Skeletal muscle cell (primary cell): ENCODE measurements at regions not wholly inside any gene's neighbourhood (a gene's known extent, or its start where the extent isn't known, plus 50 kb on each side); places are given as distances from the start of the nearest gene placed in this dataset.

Experiments used
- DNase-seq: peaks from one replicate; pipeline ENCODE4 v3.0.0-alpha.2; 2010; ENCODE audit warnings: low read depth
- H3K4me3 ChIP-seq: 2 replicates; pipeline ENCODE4 v1.5.1; 2011; ENCODE audit warnings: low read depth, mild to moderate bottlenecking, control low read depth, low read length, moderate library complexity

GRCh38 chr22:49094151-49094550 lies 733.5 kb downstream of the BRD1 start:
- DNase-seq = no peak
- no peak overlapping the region for H3K4me3 ChIP-seq

DNA sequence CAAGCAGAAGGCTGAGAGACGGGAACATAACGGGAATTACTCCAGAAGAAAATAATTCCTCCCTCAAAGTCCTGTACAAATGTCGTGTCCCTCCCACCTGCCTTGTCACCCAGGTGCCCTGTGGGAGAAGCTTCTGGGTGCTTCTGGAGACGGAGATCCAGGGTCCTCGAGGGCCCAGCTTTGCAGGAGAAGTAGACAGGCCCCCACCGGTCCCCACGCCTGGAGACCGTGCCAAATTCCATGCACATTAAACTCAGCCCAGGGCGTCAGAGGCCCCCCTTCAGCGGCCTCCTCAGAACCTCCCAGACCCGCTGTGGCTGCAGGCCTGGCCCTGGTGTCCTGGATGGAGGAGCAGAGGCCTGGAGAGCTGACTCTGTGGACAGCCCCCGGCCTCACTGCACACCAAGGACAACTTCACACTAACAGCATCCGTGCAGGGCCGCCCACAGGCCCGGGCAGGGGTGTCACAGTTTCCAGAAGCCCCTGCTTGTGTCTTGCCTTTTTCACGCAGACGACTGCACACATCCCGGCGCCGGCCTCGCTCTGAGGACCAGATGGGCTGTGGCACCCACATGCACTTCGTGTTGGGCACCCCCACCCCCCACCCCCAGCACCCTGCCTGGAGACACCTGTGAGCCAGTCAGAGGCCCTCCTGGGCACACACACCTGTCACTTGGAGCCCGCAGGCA lies 734.3 kb downstream of the BRD1 start:
- H3K4me3 ChIP-seq = no peak overlapping the region
- no peak for DNase-seq

GRCh38 chr22:49092716-49093115 lies 735.0 kb downstream of the BRD1 start:
- no peak overlapping the region for H3K4me3 ChIP-seq
- DNase-seq = no peak

DNA sequence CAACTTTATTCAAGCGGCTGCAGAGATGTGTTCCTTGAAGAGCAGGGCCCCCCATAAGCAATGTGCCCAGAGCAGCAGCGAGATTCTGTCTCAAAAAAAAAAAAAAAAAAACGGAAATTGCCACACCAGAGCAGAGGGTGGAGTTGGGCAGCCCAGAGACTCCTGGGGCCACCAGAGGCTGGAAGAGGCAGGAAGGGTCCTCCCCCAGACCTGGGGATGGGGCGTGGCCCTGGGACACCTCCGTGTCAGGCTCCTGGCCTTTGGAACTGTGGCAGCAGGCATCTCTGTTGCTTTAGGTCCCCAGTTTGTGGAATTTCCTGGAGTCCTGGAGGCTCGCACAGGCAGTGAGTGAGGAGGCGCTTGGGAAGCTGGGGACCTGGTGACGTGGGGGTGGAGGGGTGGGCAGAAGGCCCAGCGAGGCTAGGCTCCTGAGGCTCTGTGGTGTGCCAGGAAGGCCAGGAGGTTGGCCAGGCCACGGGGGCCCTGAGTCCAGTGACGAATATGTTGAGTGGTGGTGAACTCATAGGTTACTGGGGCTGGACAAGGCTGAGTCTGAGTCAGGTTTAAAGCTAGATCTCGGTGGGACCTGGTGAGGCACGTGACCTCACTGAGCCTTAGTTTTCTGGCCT lies 735.6 kb downstream of the BRD1 start:
- no peak for DNase-seq
- H3K4me3 ChIP-seq = no peak overlapping the region

GRCh38 chr22:49091451-49091850 lies 736.2 kb downstream of the BRD1 start:
- no peak for DNase-seq
- H3K4me3 ChIP-seq = no peak overlapping the region

DNA sequence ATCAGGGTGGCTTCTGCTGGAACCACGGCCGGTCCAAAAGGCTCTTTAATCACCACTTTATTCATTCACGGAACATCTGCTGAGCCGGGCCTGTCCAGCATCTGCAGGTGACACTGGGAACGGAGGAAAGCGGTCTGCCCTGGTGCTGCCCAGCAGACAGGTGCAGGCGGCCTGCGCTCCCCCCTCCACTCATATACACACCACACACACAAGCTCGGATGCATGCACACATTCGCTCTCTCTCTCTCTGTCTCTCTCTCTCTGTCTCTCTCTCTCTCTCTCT lies 736.9 kb downstream of the BRD1 start:
- no peak for DNase-seq
- no peak overlapping the region for H3K4me3 ChIP-seq

DNA sequence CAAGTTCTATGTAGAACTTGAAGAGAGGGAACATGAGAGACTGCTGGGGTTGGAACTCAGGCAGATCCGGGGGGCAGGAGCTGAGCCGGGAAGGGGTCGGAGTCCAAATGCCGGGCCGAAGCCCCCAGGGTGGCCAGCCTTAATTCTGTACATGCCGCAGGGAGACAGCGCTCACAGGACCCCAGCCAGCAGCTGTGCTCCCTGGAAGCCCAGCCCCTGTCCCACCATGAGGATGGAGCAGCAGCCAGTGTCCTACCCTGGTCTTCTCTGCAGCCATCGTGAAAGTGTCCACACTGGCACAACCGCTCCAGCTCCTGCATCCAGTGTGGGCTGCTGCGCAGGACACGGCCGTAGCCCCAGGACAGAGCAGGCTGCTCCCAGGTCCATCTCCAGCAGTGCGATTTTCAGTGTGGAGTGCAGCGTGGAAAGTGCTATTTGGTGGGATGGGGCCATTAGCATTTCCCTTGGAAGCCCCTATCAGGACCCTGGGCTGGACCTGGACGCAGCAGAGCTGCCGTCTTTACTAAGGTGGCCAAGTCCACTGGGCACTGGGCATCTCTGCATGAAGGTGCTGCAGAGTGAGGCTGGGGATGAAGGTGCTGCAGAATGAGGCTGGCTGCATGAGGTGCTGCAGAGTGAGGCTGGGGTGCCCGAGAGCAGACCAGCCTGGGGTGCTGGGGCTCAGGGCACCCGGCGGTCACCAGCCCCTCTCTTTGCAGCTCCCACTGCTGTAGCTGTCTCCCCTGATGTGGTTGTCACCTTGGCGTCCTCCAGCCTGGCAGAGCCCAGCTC lies 737.4 kb downstream of the BRD1 start:
- no peak overlapping the region for H3K4me3 ChIP-seq
- no peak for DNase-seq

DNA sequence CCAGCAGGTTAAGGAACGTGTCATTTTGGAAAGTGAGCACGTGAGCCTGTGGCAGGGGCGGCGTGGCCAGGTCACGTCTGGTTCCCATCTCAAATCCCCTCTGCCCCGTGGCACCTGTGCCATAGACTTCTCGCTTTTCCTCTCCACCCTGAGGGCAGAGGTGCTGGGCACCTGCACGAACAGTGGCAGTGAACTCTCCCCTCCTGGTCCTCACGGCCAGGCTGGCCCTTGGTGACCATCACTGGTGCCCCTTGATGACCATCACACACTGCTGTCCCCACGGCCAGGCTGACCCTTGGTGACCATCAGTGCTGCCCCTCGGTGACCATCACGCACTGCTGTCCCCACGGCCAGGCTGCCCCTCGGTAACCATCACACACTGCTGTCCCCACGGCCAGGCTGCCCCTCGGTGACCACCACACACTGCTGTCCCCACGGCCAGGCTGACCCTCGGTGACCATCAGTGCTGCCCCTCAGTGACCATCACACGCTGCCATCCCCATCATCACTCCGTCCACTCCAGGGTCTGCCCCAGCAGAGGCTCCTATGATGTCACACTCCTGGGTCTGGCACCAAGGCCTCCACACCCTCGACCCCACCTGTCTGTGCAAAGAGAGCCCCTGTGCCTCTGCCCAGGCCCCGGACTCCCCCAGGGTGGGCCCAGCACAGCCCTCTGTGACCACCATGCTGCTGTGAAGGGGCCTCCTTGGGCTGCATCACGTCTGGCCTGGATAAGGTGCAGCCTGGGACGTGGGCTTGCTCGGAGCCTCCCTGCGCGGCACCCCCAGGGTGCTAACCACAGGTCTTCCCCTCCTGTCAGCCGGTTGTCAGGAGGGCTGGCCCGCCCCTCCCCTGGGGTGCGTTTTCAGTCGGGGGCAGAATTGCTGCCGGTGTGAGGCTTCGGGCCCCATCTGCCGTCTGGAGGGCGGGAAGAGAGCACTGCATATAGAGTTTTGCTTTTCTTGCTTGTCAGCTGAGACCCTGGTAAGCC lies 738.6 kb downstream of the BRD1 start:
- H3K4me3 ChIP-seq = no peak overlapping the region
- DNase-seq = no peak

GRCh38 chr22:49087716-49088601 lies 739.7 kb downstream of the BRD1 start:
- no peak overlapping the region for H3K4me3 ChIP-seq
- DNase-seq = no peak

DNA sequence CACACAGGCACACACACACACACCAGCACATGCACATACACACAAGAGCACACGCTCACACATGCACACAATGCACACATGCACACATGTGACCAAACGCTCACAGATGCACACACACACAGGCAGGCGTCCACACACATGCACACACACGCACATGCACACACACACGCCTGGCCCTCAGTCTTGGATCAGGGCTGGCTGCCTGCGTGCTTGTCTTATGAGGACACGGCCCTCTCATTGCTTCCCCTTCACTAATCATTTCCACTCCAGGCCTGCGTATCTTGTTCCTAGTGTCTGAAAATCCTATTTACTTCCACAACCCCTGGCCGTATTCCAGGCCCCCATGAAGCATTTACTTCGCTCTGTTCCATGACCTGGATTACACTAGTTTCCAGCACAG lies 740.5 kb downstream of the BRD1 start:
- DNase-seq = no peak
- H3K4me3 ChIP-seq = no peak overlapping the region

DNA sequence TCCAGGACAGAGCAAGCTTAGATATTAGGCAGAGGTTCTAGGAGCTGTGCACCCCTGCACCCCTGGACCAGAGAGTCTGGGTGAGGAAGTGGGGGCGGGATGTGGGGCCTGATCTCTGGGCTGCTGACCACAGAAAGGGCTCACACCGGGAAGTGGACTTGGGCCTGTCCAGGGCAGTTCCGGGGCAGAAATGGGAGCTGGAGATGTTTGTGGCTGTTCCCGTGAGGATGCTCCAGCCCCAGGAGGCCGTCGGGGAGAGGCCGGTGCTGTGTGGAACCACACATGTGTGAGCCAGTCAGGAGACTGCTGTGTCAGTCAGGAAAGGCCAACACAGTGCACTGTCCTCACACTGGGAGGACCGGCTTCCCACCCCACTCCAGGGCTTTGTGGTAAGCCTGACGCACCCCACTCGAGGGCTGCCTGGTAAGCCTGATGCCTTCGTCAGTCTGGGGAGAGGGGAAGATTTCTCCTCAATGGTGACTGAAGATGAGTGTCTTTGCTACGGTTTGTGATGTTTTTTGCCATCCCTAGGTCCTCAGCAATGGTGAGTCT lies 741.0 kb downstream of the BRD1 start:
- DNase-seq = no peak
- no peak overlapping the region for H3K4me3 ChIP-seq

DNA sequence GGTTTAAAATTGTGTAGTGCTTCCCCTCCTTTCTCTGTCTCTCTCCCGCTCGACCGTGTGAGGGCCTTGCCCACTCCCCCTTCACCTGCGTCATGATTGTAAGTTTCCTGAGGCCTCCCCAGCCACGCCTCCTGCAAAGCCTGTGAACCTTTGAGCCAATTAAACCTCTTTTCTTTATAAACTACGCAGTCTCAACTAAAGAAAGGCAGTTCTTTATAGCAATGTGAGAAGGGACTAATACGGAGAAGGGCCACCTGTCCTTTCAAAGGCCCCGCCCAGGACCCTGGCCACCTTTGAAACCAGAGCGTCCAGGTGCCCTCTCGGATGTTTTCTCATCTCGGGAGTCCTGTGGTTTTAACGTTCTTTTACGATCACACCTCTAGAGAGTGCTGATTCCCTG lies 741.5 kb downstream of the BRD1 start:
- DNase-seq = no peak
- no peak overlapping the region for H3K4me3 ChIP-seq

DNA sequence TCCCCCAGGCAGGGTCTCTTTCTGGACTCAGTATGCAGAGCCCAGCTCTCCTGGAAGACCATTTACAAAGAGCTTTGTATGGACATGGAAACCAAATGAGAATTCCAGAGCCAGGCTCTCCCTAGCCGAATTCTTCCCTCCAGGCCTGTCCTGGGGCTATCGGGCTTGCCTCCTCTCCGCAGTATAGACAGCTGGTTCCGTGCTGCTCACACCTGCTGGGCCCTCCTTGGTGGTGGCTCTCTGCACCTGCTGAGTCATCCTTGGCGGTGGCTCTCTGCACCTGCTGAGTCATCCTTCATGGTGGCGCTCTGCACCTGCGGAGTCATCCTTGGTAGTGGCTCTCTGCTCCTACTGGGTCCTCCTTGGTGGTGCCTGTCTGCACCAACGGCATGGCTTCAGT lies 743.5 kb downstream of the BRD1 start:
- no peak for DNase-seq

DNA sequence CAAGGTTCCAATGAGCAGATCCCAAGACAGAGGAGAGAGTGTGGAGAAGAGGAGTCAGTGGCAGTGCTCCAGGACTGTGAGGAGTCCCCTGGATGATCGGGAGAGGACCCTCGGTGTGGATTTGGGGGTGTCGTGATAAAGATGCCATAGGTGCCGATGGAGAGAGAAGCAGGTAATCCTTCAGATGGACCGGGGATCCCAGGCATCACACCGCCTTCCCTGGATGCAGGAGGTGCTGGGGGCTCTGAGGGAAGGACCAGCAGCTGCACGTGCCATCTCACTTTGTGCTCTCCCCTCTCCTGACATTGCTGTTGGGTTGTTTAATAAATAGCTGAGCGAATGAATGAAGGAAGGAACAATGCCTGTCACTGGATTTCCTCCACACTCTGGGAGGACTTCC lies 744.1 kb downstream of the BRD1 start:
- DNase-seq = no peak
- H3K4me3 ChIP-seq = no peak overlapping the region

More for the DNA sequence above, 743.5 kb downstream of the BRD1 start:
- no peak overlapping the region for H3K4me3 ChIP-seq

GRCh38 chr22:49082451-49082850 lies 745.2 kb downstream of the BRD1 start:
- no peak overlapping the region for H3K4me3 ChIP-seq
- no peak for DNase-seq

GRCh38 chr22:49081926-49082325 lies 745.7 kb downstream of the BRD1 start:
- H3K4me3 ChIP-seq = no peak overlapping the region

DNA sequence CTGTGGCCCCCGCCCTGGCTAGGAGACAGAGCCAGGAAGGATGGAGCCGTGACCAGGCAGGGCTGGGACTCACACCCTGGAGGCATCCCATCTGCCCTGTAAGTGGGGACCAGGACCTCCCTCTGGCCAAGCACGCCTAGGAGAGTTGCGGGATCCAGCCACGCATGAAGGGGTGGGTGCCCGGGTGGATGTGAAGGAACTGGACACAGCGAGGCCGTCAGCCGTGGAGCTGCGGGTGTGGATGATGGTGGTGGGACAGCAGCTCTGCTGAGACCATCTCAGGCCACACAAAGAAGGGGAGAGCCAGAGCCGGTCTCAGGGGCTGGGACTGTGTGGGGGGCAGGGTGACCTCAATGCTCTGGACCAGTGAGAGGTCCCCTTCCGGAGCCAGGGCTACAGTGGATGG lies 746.4 kb downstream of the BRD1 start:
- DNase-seq = no peak
- H3K4me3 ChIP-seq = no peak overlapping the region

More at GRCh38 chr22:49081926-49082325, 745.7 kb downstream of the BRD1 start:
- DNase-seq = no peak

DNA sequence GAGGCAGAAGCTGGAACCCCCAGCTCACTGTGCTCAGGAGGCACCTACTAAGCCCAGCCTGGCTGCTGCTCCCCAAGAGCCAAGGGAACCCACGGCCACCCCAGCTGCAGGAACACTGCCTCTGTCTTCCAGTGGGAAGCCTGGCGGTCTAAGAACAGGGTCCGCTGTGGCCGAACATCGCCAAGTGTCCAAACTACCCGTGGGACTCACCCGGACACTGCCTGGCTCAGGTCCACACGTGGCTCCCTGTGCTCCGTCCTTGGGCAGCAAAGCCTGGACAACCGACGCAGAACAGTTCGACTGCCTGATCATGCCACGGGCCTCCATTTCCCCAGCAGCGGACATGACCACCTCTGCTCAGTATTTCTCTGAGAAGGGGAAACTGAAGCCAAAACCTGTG lies 747.0 kb downstream of the BRD1 start:
- no peak overlapping the region for H3K4me3 ChIP-seq
- DNase-seq = no peak
